ENCODE measurements at regions not wholly inside any gene's neighbourhood (a gene's known extent, or its start where the extent isn't known, plus 50 kb on each side); places are given as distances from the start of the nearest gene placed in this dataset.
"Not testable (repeated sequence)": the region's sequence is repeated elsewhere in the genome, so short reads cannot be mapped to it uniquely, and the experiment has no call there.

DNA sequence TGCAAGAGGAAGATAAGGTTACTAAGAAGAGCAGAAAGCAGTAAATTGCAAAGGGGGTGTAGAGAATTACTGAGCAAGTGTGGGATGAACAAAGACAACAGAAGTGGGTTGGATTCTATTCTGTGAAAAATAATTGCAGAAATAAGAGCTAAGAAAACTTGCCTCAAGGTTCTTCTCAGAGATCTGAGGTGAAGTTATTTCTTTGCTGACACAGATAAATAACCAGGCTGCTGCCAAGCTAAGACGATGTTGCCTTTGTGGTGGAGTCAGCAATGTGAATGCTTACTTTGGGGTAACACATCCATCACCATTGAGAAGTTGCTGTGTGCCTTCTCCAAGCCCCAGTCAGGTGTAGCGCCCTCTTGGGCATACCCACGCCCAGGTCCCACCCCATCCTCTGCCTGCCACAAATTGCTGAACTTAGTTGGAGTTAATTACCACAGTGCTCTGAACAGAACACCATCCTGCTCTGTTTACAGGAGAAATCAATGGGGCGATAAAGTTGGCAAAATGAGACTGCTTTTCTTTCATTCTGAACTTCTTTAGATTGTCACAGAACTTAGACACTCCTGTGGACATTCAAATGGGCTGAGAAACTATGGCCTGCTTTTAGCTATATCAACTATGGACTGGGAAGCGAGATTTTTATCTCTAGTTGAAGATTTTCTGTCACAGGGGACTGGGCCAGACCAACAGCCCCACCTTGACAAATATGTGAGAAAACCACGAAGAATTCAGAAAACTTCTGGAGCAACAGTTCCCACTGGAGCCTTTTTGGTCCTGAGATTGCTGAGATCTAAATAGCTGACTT lies 283.6 kb downstream of the TMX3 start:
- no peak for DNase-seq (ENCODE audit: low read depth in 2 of 2)

DNA sequence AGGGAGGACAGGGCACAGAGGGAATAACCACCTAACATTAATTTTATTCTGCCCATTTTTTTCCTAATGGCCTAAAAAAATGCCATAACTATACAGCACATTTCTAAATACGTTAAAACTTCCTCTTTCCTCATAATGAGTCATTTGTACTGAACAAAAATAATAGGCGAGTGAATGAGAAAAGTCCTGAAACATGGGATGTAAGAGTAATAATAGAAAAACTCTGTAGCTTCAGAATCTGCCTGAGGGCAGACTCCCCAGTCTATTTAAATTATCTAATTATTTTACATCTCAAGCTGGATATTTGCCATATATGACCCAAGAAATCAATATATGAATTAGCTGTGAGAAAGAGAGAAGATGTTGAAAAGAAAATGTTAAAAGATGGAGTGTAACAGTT lies 285.1 kb downstream of the TMX3 start:
- DNase-seq (ENCODE audit: low read depth in 2 of 2), result no peak

DNA sequence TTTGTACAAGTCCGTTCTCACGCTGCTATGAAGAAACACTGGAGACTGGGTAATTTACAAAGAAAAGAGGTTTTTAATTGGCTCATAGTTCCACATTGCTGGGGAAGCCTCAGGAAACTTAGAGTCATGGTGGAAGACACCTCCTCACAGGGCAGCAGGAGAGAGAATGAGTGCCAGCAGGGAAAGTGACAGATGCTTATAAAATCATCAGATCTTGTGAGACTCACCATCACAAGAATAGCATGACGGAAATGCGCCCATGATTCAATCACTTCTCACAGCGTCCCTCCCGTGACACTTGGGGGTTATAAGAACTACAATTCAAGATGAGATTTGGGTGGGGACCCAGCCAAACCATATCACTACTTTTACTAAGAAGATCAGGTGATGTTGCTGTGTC lies 285.8 kb downstream of the TMX3 start:
- no peak for DNase-seq (ENCODE audit: low read depth in 2 of 2)

DNA sequence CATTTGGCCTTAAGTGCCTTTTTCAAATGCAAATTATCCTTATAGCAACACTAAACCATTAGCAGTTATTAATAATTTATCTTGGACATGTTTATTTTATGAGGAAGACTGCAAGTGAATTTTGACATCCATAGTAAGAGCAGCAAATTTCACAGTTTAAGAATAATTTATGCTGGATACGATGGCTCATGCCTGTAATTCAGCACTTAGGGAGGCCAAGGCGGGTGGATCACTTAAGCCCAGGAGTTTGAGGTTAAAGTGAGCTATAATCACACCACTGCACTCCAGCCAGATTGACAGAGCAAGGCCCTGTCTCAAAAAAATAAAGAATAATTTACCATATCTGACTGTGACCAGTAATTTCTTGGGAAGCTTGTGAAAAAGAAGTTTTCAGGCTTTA lies 286.2 kb downstream of the TMX3 start:
- no peak for DNase-seq (ENCODE audit: low read depth in 2 of 2)

- peak; percentile 73 to 76 for DNase-seq (ENCODE audit: low read depth in 2 of 2)
Measured at GRCh38 chr18:68427951-68428401, 286.9 kb downstream of the TMX3 start.

DNA sequence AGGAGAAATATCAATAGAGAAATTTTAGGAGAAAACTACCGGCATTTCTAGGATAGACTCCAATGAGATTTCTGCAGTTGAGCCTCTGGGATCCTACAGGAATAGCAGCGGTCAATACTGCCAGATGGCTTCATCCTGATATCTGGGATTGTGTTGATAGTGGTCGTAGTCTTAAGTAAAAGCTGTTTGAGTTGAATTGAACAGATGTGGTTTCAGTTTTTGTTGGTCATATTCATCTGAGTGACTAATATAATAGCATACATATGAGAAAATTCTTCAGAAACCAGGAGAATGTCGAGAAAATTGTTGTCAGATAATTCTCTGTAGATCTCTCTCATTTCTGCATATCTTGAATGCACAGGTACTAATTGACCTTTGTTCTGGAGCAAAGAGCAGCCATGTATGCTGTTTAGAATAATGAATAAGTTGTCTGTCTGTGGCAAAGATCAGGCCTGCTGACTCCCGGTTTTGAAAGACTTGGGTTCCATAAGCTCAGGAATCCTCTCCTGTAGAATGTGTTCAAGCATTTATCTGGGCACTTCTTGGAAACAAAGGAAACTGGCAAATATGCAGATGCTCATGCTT lies 288.1 kb downstream of the TMX3 start:
- no peak for DNase-seq (ENCODE audit: low read depth in 2 of 2)

- DNase-seq (ENCODE audit: low read depth in 2 of 2), result no peak
Measured at GRCh38 chr18:68418881-68419280, 296.0 kb downstream of the TMX3 start.

GRCh38 chr18:68418226-68418868 lies 296.6 kb downstream of the TMX3 start:
- DNase-seq (ENCODE audit: low read depth in 2 of 2), result no peak

- no peak for DNase-seq (ENCODE audit: low read depth in 2 of 2)
Measured at GRCh38 chr18:68417826-68418225, 297.1 kb downstream of the TMX3 start.

- DNase-seq (ENCODE audit: low read depth in 2 of 2), result no peak
Measured at GRCh38 chr18:68417166-68417799, 297.6 kb downstream of the TMX3 start.

DNA sequence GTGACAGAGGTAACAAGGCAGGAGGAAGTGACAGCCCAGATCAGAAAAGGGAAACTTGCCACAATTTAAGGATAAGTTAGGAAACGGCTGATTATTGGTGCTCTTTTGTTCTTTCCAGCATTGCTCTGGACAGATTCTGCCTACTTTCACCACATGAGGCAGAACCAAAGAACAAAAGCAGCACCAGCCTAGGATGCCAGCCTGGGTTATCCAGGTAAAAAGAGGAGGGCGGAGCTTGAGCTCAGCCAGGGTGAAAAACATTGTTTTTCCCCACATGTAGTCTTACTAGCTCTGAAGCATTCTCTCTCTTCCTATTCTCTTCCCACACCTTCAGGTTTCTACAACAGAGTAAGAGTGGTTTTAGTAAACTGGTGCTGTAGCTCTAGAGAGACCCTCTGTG lies 300.5 kb downstream of the TMX3 start:
- no peak for DNase-seq (ENCODE audit: low read depth in 2 of 2)

DNA sequence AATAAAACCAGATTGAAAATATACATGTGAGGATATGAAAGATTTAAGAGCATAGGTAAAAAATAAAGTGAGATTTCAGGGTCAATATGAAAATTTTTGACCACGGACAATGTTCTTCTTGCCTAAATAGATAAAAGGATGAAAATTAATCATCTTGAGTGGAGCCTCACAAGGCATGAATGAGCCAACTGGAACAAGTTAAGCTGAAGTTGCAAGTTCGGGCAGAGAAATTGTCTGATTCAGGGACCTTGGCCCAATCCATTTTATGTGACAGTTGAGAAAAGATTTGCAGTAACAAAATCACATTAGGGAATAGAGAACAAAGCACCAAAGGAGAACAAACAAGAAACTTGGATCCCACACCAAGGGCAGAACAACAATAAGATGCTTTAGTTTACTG lies 305.3 kb downstream of the TMX3 start:
- no peak for DNase-seq (ENCODE audit: low read depth in 2 of 2)

GRCh38 chr18:68406761-68407160 lies 308.1 kb downstream of the TMX3 start:
- DNase-seq (ENCODE audit: low read depth in 2 of 2), result no peak

GRCh38 chr18:68402784-68403183 lies 312.1 kb downstream of the TMX3 start:
- DNase-seq (ENCODE audit: low read depth in 2 of 2), result no peak

GRCh38 chr18:68400889-68401288 lies 314.0 kb downstream of the TMX3 start:
- DNase-seq (ENCODE audit: low read depth in 2 of 2), result no peak

DNA sequence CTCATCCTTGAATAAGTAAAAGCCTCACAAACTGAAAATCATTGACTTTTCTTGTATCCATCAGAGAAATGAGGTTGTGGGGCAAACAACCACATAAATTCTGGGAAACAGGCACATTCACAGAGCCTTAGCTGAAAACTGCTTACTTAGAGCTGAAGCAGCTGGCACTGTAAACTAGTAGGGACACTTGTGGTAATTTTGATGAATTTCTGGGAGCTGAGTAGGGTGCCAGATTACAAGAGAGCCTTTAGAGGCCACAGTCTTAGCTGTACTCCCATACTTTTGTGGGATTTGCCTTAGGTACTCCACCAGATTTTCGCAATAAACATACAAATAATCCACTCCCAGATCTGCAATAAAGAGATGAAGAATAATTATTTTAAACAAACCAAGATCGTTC lies 315.2 kb downstream of the TMX3 start:
- no peak for DNase-seq (ENCODE audit: low read depth in 2 of 2)

GRCh38 chr18:68397241-68398035 lies 317.5 kb downstream of the TMX3 start:
- DNase-seq (ENCODE audit: low read depth in 2 of 2), result no peak

GRCh38 chr18:68394705-68395104 lies 320.2 kb downstream of the TMX3 start:
- no peak for DNase-seq (ENCODE audit: low read depth in 2 of 2)

- DNase-seq (ENCODE audit: low read depth in 2 of 2), result no peak
Measured at GRCh38 chr18:68391801-68392200, 323.1 kb downstream of the TMX3 start.

- no peak for DNase-seq (ENCODE audit: low read depth in 2 of 2)
Measured at GRCh38 chr18:68387246-68387645, 327.7 kb downstream of the TMX3 start.

GRCh38 chr18:68383979-68384378 lies 330.9 kb downstream of the TMX3 start:
- DNase-seq (ENCODE audit: low read depth in 2 of 2), result not testable (repeated sequence)

GRCh38 chr18:68376926-68377325 lies 338.0 kb downstream of the TMX3 start:
- peak; percentile 14 to 21 for DNase-seq (ENCODE audit: low read depth in 2 of 2)
